Natural killer cell treated with Interleukin-12 subunit alpha and Interleukin-12 subunit beta and Interleukin-15 and Interleukin-18, amount 100 ng/mL, for 72 hours (primary cell): ENCODE measurements at regions not wholly inside any gene's neighbourhood (a gene's known extent, or its start where the extent isn't known, plus 50 kb on each side); places are given as distances from the start of the nearest gene placed in this dataset.

ENCODE experiments used
- ATAC-seq, 2 donors: fragments of 150-1000 bp; cut with Tn5 transposase in 1 of 2; sonication (Bioruptor Pico), chemical (Tn5 transposase) in 1 of 2; 2 replicates each; pipeline ENCODE4 v1.10.0; 2021
- DNase-seq: peaks from one replicate; pipeline ENCODE4 v3.0.0; 2022; ENCODE audit warnings: low spot score
- H3K27ac Mint-ChIP-seq, 2 donors: 1 replicate in 1 of 2; 2 replicates in 1 of 2; pipeline ENCODE4 v1.8.0; 2022; ENCODE audit warnings: mixed read lengths in 2 of 2, mild to moderate bottlenecking in 1 of 2, moderate library complexity in 1 of 2
- H3K27me3 Mint-ChIP-seq, 2 donors: 1 replicate in 1 of 2; 2 replicates in 1 of 2; pipeline ENCODE4 v1.8.0; 2022; ENCODE audit warnings: mixed read lengths in 2 of 2
- H3K36me3 Mint-ChIP-seq: one replicate; pipeline ENCODE4 v1.8.0; 2022; ENCODE audit warnings: mixed read lengths
- H3K4me1 Mint-ChIP-seq, 2 donors: 1 replicate in 1 of 2; 2 replicates in 1 of 2; pipeline ENCODE4 v1.8.0; 2022; ENCODE audit warnings: low read depth in 2 of 2, mixed read lengths in 2 of 2, mild to moderate bottlenecking in 1 of 2
- H3K4me3 Mint-ChIP-seq: one replicate; pipeline ENCODE4 v1.8.0; 2022; ENCODE audit warnings: mixed read lengths
- H3K9me3 Mint-ChIP-seq: 2 replicates; pipeline ENCODE4 v1.8.0; 2022; ENCODE audit warnings: mixed read lengths

- H3K9me3 Mint-ChIP-seq, result no peaks in the 10 kb centered on the region
- no peaks in the 10 kb centered on the region for H3K36me3 Mint-ChIP-seq
- no peak overlapping the region for H3K4me3 Mint-ChIP-seq
- no peaks in the 10 kb centered on the region for H3K4me1 Mint-ChIP-seq
- H3K27ac Mint-ChIP-seq, result no peak overlapping the region
- H3K27me3 Mint-ChIP-seq, result no peaks in the 10 kb centered on the region
- DNase-seq (no peak), ATAC-seq (no peak)
These were observed 191.9 kb upstream of the SPRY1 start for GRCh38 chr4:123204737-123205136.

- H3K4me1 Mint-ChIP-seq, result no peaks in the 10 kb centered on the region
- H3K4me3 Mint-ChIP-seq, result no peak overlapping the region
- no peaks in the 10 kb centered on the region for H3K9me3 Mint-ChIP-seq
- H3K27me3 Mint-ChIP-seq, result no peaks in the 10 kb centered on the region
- H3K27ac Mint-ChIP-seq, result no peak overlapping the region
- DNase-seq (no peak), ATAC-seq (no peak)
- no peaks in the 10 kb centered on the region for H3K36me3 Mint-ChIP-seq
These were observed 190.6 kb upstream of the SPRY1 start for GRCh38 chr4:123206016-123206415.

- Mint-ChIP-seq H3K9me3 (no peaks in the 10 kb centered on the region), H3K36me3 (no peaks in the 10 kb centered on the region)
These were observed 187.2 kb upstream of the SPRY1 start for GRCh38 chr4:123209436-123209835.

GRCh38 chr4:123215536-123215935 lies 181.1 kb upstream of the SPRY1 start:
- ATAC-seq, result no peak
- no peak overlapping the region for H3K4me3 Mint-ChIP-seq

More at GRCh38 chr4:123209436-123209835, 187.2 kb upstream of the SPRY1 start:
- H3K4me3 Mint-ChIP-seq, result no peak overlapping the region
- H3K27me3 Mint-ChIP-seq, result no peaks in the 10 kb centered on the region
- DNase-seq (no peak), ATAC-seq (no peak)
- no peaks in the 10 kb centered on the region for H3K4me1 Mint-ChIP-seq
- H3K27ac Mint-ChIP-seq, result no peak overlapping the region

GRCh38 chr4:123216543-123216942 lies 180.1 kb upstream of the SPRY1 start:
- Mint-ChIP-seq H3K27ac (no peak overlapping the region), H3K27me3 (no peaks in the 10 kb centered on the region), H3K4me1 (no peaks in the 10 kb centered on the region), H3K9me3 (no peaks in the 10 kb centered on the region), H3K36me3 (no peaks in the 10 kb centered on the region), H3K4me3 (no peak overlapping the region)
- ATAC-seq (no peak), DNase-seq (no peak)

More at GRCh38 chr4:123215536-123215935, 181.1 kb upstream of the SPRY1 start:
- no peaks in the 10 kb centered on the region for H3K27me3 Mint-ChIP-seq
- H3K9me3 Mint-ChIP-seq, result no peaks in the 10 kb centered on the region
- H3K27ac Mint-ChIP-seq, result no peak overlapping the region
- no peak for DNase-seq
- H3K4me1 Mint-ChIP-seq, result no peaks in the 10 kb centered on the region
- H3K36me3 Mint-ChIP-seq, result no peaks in the 10 kb centered on the region

GRCh38 chr4:123216946-123217345 lies 179.6 kb upstream of the SPRY1 start:
- Mint-ChIP-seq H3K4me3 (no peak overlapping the region), H3K4me1 (no peaks in the 10 kb centered on the region), H3K27ac (no peak overlapping the region), H3K27me3 (no peaks in the 10 kb centered on the region), H3K9me3 (no peaks in the 10 kb centered on the region), H3K36me3 (no peaks in the 10 kb centered on the region)
- DNase-seq (no peak), ATAC-seq (no peak)

- Mint-ChIP-seq H3K27ac (no peak overlapping the region), H3K36me3 (no peaks in the 10 kb centered on the region), H3K27me3 (no peaks in the 10 kb centered on the region), H3K9me3 (no peaks in the 10 kb centered on the region), H3K4me3 (no peak overlapping the region), H3K4me1 (peaks cover 0 to 2% of the 10 kb centered on the region in 2 donors)
- DNase-seq, result no peak
- no peak for ATAC-seq
These were observed 178.9 kb upstream of the SPRY1 start for GRCh38 chr4:123217664-123218063.

- Mint-ChIP-seq H3K27ac (no peak overlapping the region), H3K36me3 (no peaks in the 10 kb centered on the region), H3K4me3 (no peak overlapping the region), H3K9me3 (no peaks in the 10 kb centered on the region), H3K27me3 (no peaks in the 10 kb centered on the region), H3K4me1 (peaks cover 0 to 2% of the 10 kb centered on the region in 2 donors)
- no peak for ATAC-seq
- no peak for DNase-seq
These were observed 177.6 kb upstream of the SPRY1 start for GRCh38 chr4:123218981-123219380.

GRCh38 chr4:123229286-123229685 lies 167.3 kb upstream of the SPRY1 start:
- Mint-ChIP-seq H3K4me3 (no peak overlapping the region), H3K4me1 (peaks cover 7 to 9% of the 10 kb centered on the region in 2 donors), H3K27ac (no peak overlapping the region), H3K27me3 (no peaks in the 10 kb centered on the region), H3K9me3 (peaks cover 6% of the 10 kb centered on the region), H3K36me3 (peaks cover 14% of the 10 kb centered on the region)
- DNase-seq (no peak), ATAC-seq (no peak)

GRCh38 chr4:123230061-123230460 lies 166.5 kb upstream of the SPRY1 start:
- ATAC-seq (no peak), DNase-seq (no peak)

GRCh38 chr4:123232439-123232838 lies 164.2 kb upstream of the SPRY1 start:
- Mint-ChIP-seq H3K27ac (no peak overlapping the region), H3K4me3 (no peak overlapping the region), H3K9me3 (no peaks in the 10 kb centered on the region), H3K4me1 (peaks cover 7 to 9% of the 10 kb centered on the region in 2 donors), H3K27me3 (no peaks in the 10 kb centered on the region), H3K36me3 (peaks cover under 1% of the 10 kb centered on the region)
- DNase-seq (no peak), ATAC-seq (peak in 1 of 2 donors; percentile 49)

More at GRCh38 chr4:123230061-123230460, 166.5 kb upstream of the SPRY1 start:
- Mint-ChIP-seq H3K36me3 (peaks cover 10% of the 10 kb centered on the region), H3K4me1 (peaks cover 7 to 9% of the 10 kb centered on the region in 2 donors), H3K27me3 (no peaks in the 10 kb centered on the region), H3K4me3 (no peak overlapping the region), H3K27ac (no peak overlapping the region), H3K9me3 (peaks cover 6% of the 10 kb centered on the region)

- H3K36me3 Mint-ChIP-seq, result no peaks in the 10 kb centered on the region
- H3K9me3 Mint-ChIP-seq, result no peaks in the 10 kb centered on the region
- peaks cover 7 to 9% of the 10 kb centered on the region in 2 donors for H3K4me1 Mint-ChIP-seq
- ATAC-seq (no peak), DNase-seq (no peak)
- no peak overlapping the region for H3K4me3 Mint-ChIP-seq
- no peaks in the 10 kb centered on the region for H3K27me3 Mint-ChIP-seq
- no peak overlapping the region for H3K27ac Mint-ChIP-seq
These were observed 163.3 kb upstream of the SPRY1 start for GRCh38 chr4:123233136-123233768.

GRCh38 chr4:123234955-123235354 lies 161.6 kb upstream of the SPRY1 start:
- peaks cover 7 to 9% of the 10 kb centered on the region in 2 donors for H3K4me1 Mint-ChIP-seq
- H3K4me3 Mint-ChIP-seq, result no peak overlapping the region
- DNase-seq, result no peak
- peaks cover 6% of the 10 kb centered on the region for H3K36me3 Mint-ChIP-seq
- ATAC-seq, result no peak
- H3K27me3 Mint-ChIP-seq, result no peaks in the 10 kb centered on the region
- no peaks in the 10 kb centered on the region for H3K9me3 Mint-ChIP-seq
- no peak overlapping the region for H3K27ac Mint-ChIP-seq

- DNase-seq (no peak), ATAC-seq (no peak)
- H3K36me3 Mint-ChIP-seq, result peaks cover 8% of the 10 kb centered on the region
- H3K9me3 Mint-ChIP-seq, result no peaks in the 10 kb centered on the region
- H3K4me1 Mint-ChIP-seq, result peaks cover 9 to 10% of the 10 kb centered on the region in 2 donors
- no peak overlapping the region for H3K27ac Mint-ChIP-seq
- no peaks in the 10 kb centered on the region for H3K27me3 Mint-ChIP-seq
- no peak overlapping the region for H3K4me3 Mint-ChIP-seq
These were observed 161.2 kb upstream of the SPRY1 start for GRCh38 chr4:123235431-123235830.

GRCh38 chr4:123236606-123237005 lies 160.0 kb upstream of the SPRY1 start:
- Mint-ChIP-seq H3K9me3 (no peaks in the 10 kb centered on the region), H3K4me3 (no peak overlapping the region), H3K4me1 (peaks cover 9 to 10% of the 10 kb centered on the region in 2 donors), H3K27me3 (no peaks in the 10 kb centered on the region), H3K36me3 (peaks cover 10% of the 10 kb centered on the region), H3K27ac (no peak overlapping the region)
- ATAC-seq (no peak), DNase-seq (no peak)
